ENCODE measurements at regions not wholly inside any gene's neighbourhood (a gene's known extent, or its start where the extent isn't known, plus 50 kb on each side); places are given as distances from the start of the nearest gene placed in this dataset.

- H3K27ac ChIP-seq, result no peak overlapping the region
- TF ChIP-seq ZFX (IDR thresholded peaks at IDR 0.05), result no peak
- TF ChIP-seq CTCF (conservative IDR thresholded peaks at IDR 0.05), result no peak
Measured at GRCh38 chr7:68394131-68394530, 1204.1 kb upstream of the AUTS2 start.

GRCh38 chr7:68399991-68400590 is 1198.2 kb upstream of the AUTS2 start:
- TF ChIP-seq ZFX (IDR thresholded peaks at IDR 0.05), result no peak
- no peak for TF ChIP-seq CTCF (conservative IDR thresholded peaks at IDR 0.05)
- H3K27ac ChIP-seq, result no peak overlapping the region

GRCh38 chr7:68400783-68401182 is 1197.5 kb upstream of the AUTS2 start:
- no peak for TF ChIP-seq ZFX (IDR thresholded peaks at IDR 0.05)
- no peak for TF ChIP-seq CTCF (conservative IDR thresholded peaks at IDR 0.05)
- H3K27ac ChIP-seq, result no peak overlapping the region

GRCh38 chr7:68401313-68401712 is 1197.0 kb upstream of the AUTS2 start:
- H3K27ac ChIP-seq, result no peak overlapping the region
- TF ChIP-seq CTCF (conservative IDR thresholded peaks at IDR 0.05) (no peak), ZFX (IDR thresholded peaks at IDR 0.05) (no peak)

- TF ChIP-seq ZFX (IDR thresholded peaks at IDR 0.05) (no peak), CTCF (conservative IDR thresholded peaks at IDR 0.05) (no peak)
Measured at GRCh38 chr7:68406480-68406879, 1191.8 kb upstream of the AUTS2 start.

GRCh38 chr7:68407460-68407859 is 1190.8 kb upstream of the AUTS2 start:
- TF ChIP-seq CTCF (conservative IDR thresholded peaks at IDR 0.05) (no peak), ZFX (IDR thresholded peaks at IDR 0.05) (no peak)
- H3K27ac ChIP-seq, result no peak overlapping the region

More at GRCh38 chr7:68406480-68406879, 1191.8 kb upstream of the AUTS2 start:
- H3K27ac ChIP-seq, result no peak overlapping the region

- H3K27ac ChIP-seq, result no peak overlapping the region
- no peak for TF ChIP-seq ZFX (IDR thresholded peaks at IDR 0.05)
- TF ChIP-seq CTCF (conservative IDR thresholded peaks at IDR 0.05), result no peak
Measured at GRCh38 chr7:68408873-68409272, 1189.4 kb upstream of the AUTS2 start.

Data from C4-2B (cell line).